HepG2 (cell line): ENCODE measurements at regions not wholly inside any gene's neighbourhood (a gene's known extent, or its start where the extent isn't known, plus 50 kb on each side); places are given as distances from the start of the nearest gene placed in this dataset.

Experiments
- ATAC-seq: fragments of 200-7000 bp; cut with Tn5 transposase; 3 replicates; pipeline ENCODE4 v1.9.1; 2020; ENCODE audit warnings: mild to moderate bottlenecking, moderate library complexity
- BruUV-seq: library from RNA; stranded (reverse); fragments of 400-500 nt; replicated peaks from 2 replicates; lab custom pipeline; 2021; lab: Mats Ljungman, UMichigan
- CTCF ChIA-PET: fragments of 300-600 bp; formaldehyde crosslinking; extraction: SDS; loops from one replicate; lab custom pipeline; 2021; ENCODE audit warnings: low total read pairs, inconsistent platforms, low intra/inter-chr PET ratio; lab: Yijun Ruan, JAX
- POLR2A ChIA-PET: fragments of 350-600 bp; sonication (Branson Sonifier 250); formaldehyde crosslinking; loops from one replicate; lab custom pipeline; 2020; ENCODE audit warnings: antibody characterized with exemption, inconsistent platforms; lab: Yijun Ruan, JAX
- DNase-seq: peaks from one replicate; pipeline ENCODE4 v3.0.0-alpha.2; 2015; ENCODE audit warnings: low spot score
- FAIRE-seq: peaks from 3 replicates; lab custom pipeline; 2011; peaks lifted over from hg19 to GRCh38; lab: Jason Lieb, UNC
- H2AFZ ChIP-seq: one replicate; pipeline ENCODE4 v1.6.1; 2011; ENCODE audit warnings: low read length, inconsistent platforms
- H3K27ac ChIP-seq: fragments of 300-600 bp; 3 replicates; pipeline ENCODE4 v1.8.0; 2011; ENCODE audit warnings: mixed run types, mild to moderate bottlenecking, mixed read lengths, low read length, inconsistent platforms; ENCODE audit not compliant: insufficient read depth; ENCODE audit errors: extremely low read length
- H3K27me3 ChIP-seq, 2 experiments: fragments of 200-600 bp in 1 of 2; 2 replicates in 1 of 2; 3 replicates in 1 of 2; pipeline versions ENCODE4 v1.6.0 to v1.8.0; 2011; ENCODE audit warnings: low read length in 2 of 2, mild to moderate bottlenecking in 2 of 2, moderate library complexity in 2 of 2, inconsistent platforms in 1 of 2; ENCODE audit not compliant: insufficient read depth in 2 of 2, control insufficient read depth in 1 of 2
- H3K36me3 ChIP-seq, 2 experiments: fragments of 200-600 bp in 1 of 2; replicated peaks in 1 of 2; 2 replicates in 1 of 2; 3 replicates in 1 of 2; pipeline versions ENCODE4 v1.5.1 to v1.8.0; 2011; ENCODE audit warnings: low read length in 2 of 2, inconsistent platforms in 1 of 2; ENCODE audit not compliant: insufficient read depth in 2 of 2, control insufficient read depth in 1 of 2
- H3K4me1 ChIP-seq: 2 replicates; pipeline ENCODE4 v1.5.1; 2012; ENCODE audit warnings: low read length, inconsistent platforms; ENCODE audit not compliant: insufficient read depth
- H3K4me2 ChIP-seq: 2 replicates; pipeline ENCODE4 v1.6.0; 2011; ENCODE audit warnings: low read depth, low read length, inconsistent platforms
- H3K4me3 ChIP-seq, 3 experiments: fragments of 200-600 bp in 1 of 3; sonication (generic), shearing (Covaris generic) in 1 of 3; replicated peaks in 1 of 3; 2 replicates each; pipeline ENCODE4 v1.5.1; 2011 to 2016; ENCODE audit warnings: low read length in 3 of 3, inconsistent platforms in 2 of 3, low read depth in 2 of 3, mild to moderate bottlenecking in 2 of 3, control low read depth in 1 of 3, mixed read lengths in 1 of 3; ENCODE audit not compliant: insufficient read depth in 1 of 3
- H3K79me2 ChIP-seq: one replicate; pipeline ENCODE4 v1.6.1; 2011; ENCODE audit warnings: low read length, inconsistent platforms; ENCODE audit not compliant: insufficient read depth
- H3K9ac ChIP-seq: 2 replicates; pipeline ENCODE4 v1.6.0; 2011; ENCODE audit warnings: mild to moderate bottlenecking, low read depth, low read length, inconsistent platforms; ENCODE audit not compliant: insufficient read depth
- H3K9me3 ChIP-seq: 2 replicates; pipeline ENCODE4 v1.5.1; 2012; ENCODE audit warnings: mild to moderate bottlenecking, low read length
- H4K20me1 ChIP-seq: 2 replicates; pipeline ENCODE4 v1.6.0; 2011; ENCODE audit warnings: inconsistent platforms, mild to moderate bottlenecking, low read length, moderate library complexity; ENCODE audit not compliant: insufficient read depth
- ATF7 ChIP-seq, 2 experiments: fragments of 450-650 bp in 1 of 2; sonication (generic) in 1 of 2; formaldehyde crosslinking in 1 of 2; IDR thresholded peaks; 2 replicates each; pipeline versions ENCODE4 v1.4.0 to v1.6.1; 2016 to 2020; ENCODE audit warnings: antibody characterized with exemption in 1 of 2, mild to moderate bottlenecking in 1 of 2, missing genetic modification reagents in 1 of 2
- PREB ChIP-seq: sonication (generic); formaldehyde crosslinking; IDR thresholded peaks from 2 replicates; pipeline ENCODE4 v1.4.0; 2020; ENCODE audit warnings: missing genetic modification reagents
- THAP11 ChIP-seq: IDR thresholded peaks from 2 replicates; pipeline ENCODE4 v1.6.1; 2016; ENCODE audit warnings: missing biosample characterization, missing genetic modification reagents
- ZBTB21 ChIP-seq: sonication (generic); formaldehyde crosslinking; IDR thresholded peaks from 2 replicates; pipeline ENCODE4 v1.4.0; 2020; ENCODE audit warnings: missing genetic modification reagents
- ZBTB40 ChIP-seq, 2 experiments: fragments of 450-650 bp in 1 of 2; sonication (generic) in 1 of 2; formaldehyde crosslinking in 1 of 2; IDR thresholded peaks; 2 replicates each; pipeline versions ENCODE4 v1.6.1 to v1.8.0; 2016 to 2022; ENCODE audit warnings: antibody characterized with exemption in 1 of 2, mild to moderate bottlenecking in 1 of 2, missing genetic modification reagents in 1 of 2
- ZFP1 ChIP-seq: IDR thresholded peaks from 2 replicates; pipeline ENCODE4 v1.6.1; 2016
- ZKSCAN5 ChIP-seq: sonication (generic); formaldehyde crosslinking; IDR thresholded peaks from 2 replicates; pipeline ENCODE4 v1.5.1; 2020; ENCODE audit warnings: mild to moderate bottlenecking, missing genetic modification reagents
- WGBS: methylation state at CpG from one replicate; pipeline ENCODE4 v1.1.6; 2017; ENCODE audit warnings: low lambda C conversion rate; 5-methylcytosine and 5-hydroxymethylcytosine counted together
- in situ Hi-C: cut with HindIII; loops from 2 replicates; pipeline ENCODE4 v1.10.0; 2017; ENCODE audit warnings: low pct_unique_long_range_greater_than_20kb; ENCODE audit not compliant: extremely low pct_ligation_motif_present
- intact Hi-C: fragments of 100-400 bp; cut with micrococcal nuclease; formaldehyde crosslinking; loops from one replicate; pipeline ENCODE4 v1.10.0; 2022; ENCODE audit not compliant: unreplicated experiment

- intact Hi-C loops (no loop called here), in situ Hi-C loops (no loop called here)
- no peaks in the 10 kb centered on the region; a peak in 1 of 5 replicates for H3K27me3 ChIP-seq
- H3K9me3 ChIP-seq, result no peaks in the 10 kb centered on the region
- H3K79me2 ChIP-seq, result no peaks in the 10 kb centered on the region
- no peak overlapping the region for H3K4me3 ChIP-seq
- no peak for ATAC-seq
- H3K36me3 ChIP-seq, result no peaks in the 10 kb centered on the region
- no peak overlapping the region for H3K9ac ChIP-seq
- TF ChIP-seq ZBTB40 (IDR thresholded peaks at IDR 0.05) (no peak), ZBTB40 (CRISPR knock-in tag; IDR thresholded peaks at IDR 0.05) (no peak), PREB (CRISPR knock-in tag) (no peak), ZFP1 (CRISPR knock-in tag) (no peak), THAP11 (CRISPR knock-in tag) (no peak), ZBTB21 (no peak), ZKSCAN5 (no peak), ATF7 (IDR thresholded peaks at IDR 0.05) (peak; percentile 61), ATF7 (CRISPR knock-in tag; IDR thresholded peaks at IDR 0.05) (no peak)
- no peak overlapping the region for H3K27ac ChIP-seq
- no peak overlapping the region for H3K4me2 ChIP-seq
- DNase-seq, result no peak
- H2AFZ ChIP-seq, result no peak overlapping the region
- no TSS peak for BruUV-seq
- H4K20me1 ChIP-seq, result no peaks in the 10 kb centered on the region
- 27% methylated on average over 2 of the region's 2 CpGs for WGBS
- no peaks in the 10 kb centered on the region for H3K4me1 ChIP-seq
- ChIA-PET CTCF (no interaction called here), POLR2A (no interaction called here)
- no peak for FAIRE-seq
Measured at GRCh38 chr4:82241534-82241933, 132.3 kb downstream of the HNRNPD start.
